NCI-H2107 treated with DMSO at 0.1 percent for 48 hours (cell line): ENCODE measurements at regions not wholly inside any gene's neighbourhood (a gene's known extent, or its start where the extent isn't known, plus 50 kb on each side); places are given as distances from the start of the nearest gene placed in this dataset.
"Not testable (repeated sequence)": the region's sequence is repeated elsewhere in the genome, so short reads cannot be mapped to it uniquely, and the experiment has no call there.

Source experiments
- DNase-seq: peaks from one replicate; lab custom pipeline; 2025; ENCODE audit not compliant: unreplicated experiment; lab: John Stamatoyannopoulos, UW

GRCh38 chr11:122604621-122605020 is 50.9 kb upstream of the UBASH3B start:
- DNase-seq = no peak

- no peak for DNase-seq
These were observed 54.1 kb upstream of the UBASH3B start for GRCh38 chr11:122601141-122602125.

GRCh38 chr11:122600290-122600689 is 55.2 kb upstream of the UBASH3B start:
- DNase-seq = no peak

- no peak for DNase-seq
These were observed 56.1 kb upstream of the UBASH3B start for GRCh38 chr11:122599434-122599833.

- DNase-seq = no peak
These were observed 56.6 kb upstream of the UBASH3B start for GRCh38 chr11:122598971-122599370.

- no peak for DNase-seq
These were observed 58.0 kb upstream of the UBASH3B start for GRCh38 chr11:122597511-122597910.

GRCh38 chr11:122594986-122595645 is 60.4 kb upstream of the UBASH3B start:
- no peak for DNase-seq

- DNase-seq = no peak
These were observed 61.8 kb upstream of the UBASH3B start for GRCh38 chr11:122593473-122594420.

- DNase-seq = no peak
These were observed 62.9 kb upstream of the UBASH3B start for GRCh38 chr11:122592641-122593040.

- DNase-seq = no peak
These were observed 70.9 kb upstream of the UBASH3B start for GRCh38 chr11:122584670-122585069.

- DNase-seq = peak; percentile 4
These were observed 75.5 kb upstream of the UBASH3B start for GRCh38 chr11:122580071-122580470.

GRCh38 chr11:122578171-122578825 is 77.2 kb upstream of the UBASH3B start:
- no peak for DNase-seq

- no peak for DNase-seq
These were observed 82.9 kb upstream of the UBASH3B start for GRCh38 chr11:122572592-122572991.

GRCh38 chr11:122563761-122564160 is 91.8 kb upstream of the UBASH3B start:
- DNase-seq = no peak

GRCh38 chr11:122559734-122560382 is 95.7 kb upstream of the UBASH3B start:
- DNase-seq = no peak

- DNase-seq = not testable (repeated sequence)
These were observed 96.3 kb upstream of the UBASH3B start for GRCh38 chr11:122559218-122559617.

GRCh38 chr11:122557163-122557562 is 98.4 kb upstream of the UBASH3B start:
- not testable (repeated sequence) for DNase-seq

GRCh38 chr11:122556605-122557004 is 98.9 kb upstream of the UBASH3B start:
- DNase-seq = no peak

- DNase-seq = no peak
These were observed 117.5 kb upstream of the UBASH3B start for GRCh38 chr11:122538060-122538459.

- no peak for DNase-seq
These were observed 130.6 kb upstream of the UBASH3B start for GRCh38 chr11:122524898-122525297.
